GM13976 (cell line): ENCODE measurements at regions not wholly inside any gene's neighbourhood (a gene's known extent, or its start where the extent isn't known, plus 50 kb on each side); places are given as distances from the start of the nearest gene placed in this dataset.

Source experiments
- DNase-seq: peaks from one replicate; pipeline ENCODE4 v3.0.0; 2012; ENCODE audit warnings: low spot score
- CTCF ChIP-seq: IDR thresholded peaks from 2 replicates; pipeline ENCODE4 v1.5.1; 2012; ENCODE audit warnings: borderline replicate concordance, mild to moderate bottlenecking; ENCODE audit not compliant: insufficient read depth; ENCODE audit errors: extremely low read depth, missing control alignments, control extremely low read depth
- in situ Hi-C: fragments of 300-500 bp; cut with MboI; formaldehyde crosslinking; loops from one replicate; pipeline ENCODE4 v1.12.0; 2022; ENCODE audit warnings: low sequenced_read_pairs, mixed read lengths, inconsistent platforms; ENCODE audit not compliant: unreplicated experiment

- in situ Hi-C loops = no loop called here
- DNase-seq = no peak
- no peak for TF ChIP-seq CTCF
These were observed 85.9 kb downstream of the ZNF281 start for GRCh38 chr1:200323856-200324400.

- DNase-seq = no peak
- in situ Hi-C loops = no loop called here
These were observed 90.7 kb downstream of the ZNF281 start for GRCh38 chr1:200319148-200319547.

GRCh38 chr1:200317236-200317635 is 92.6 kb downstream of the ZNF281 start:
- no peak for DNase-seq
- no peak for TF ChIP-seq CTCF
- in situ Hi-C loops = no loop called here

More at GRCh38 chr1:200319148-200319547, 90.7 kb downstream of the ZNF281 start:
- no peak for TF ChIP-seq CTCF

GRCh38 chr1:200316148-200316803 is 93.6 kb downstream of the ZNF281 start:
- in situ Hi-C loops = no loop called here
- DNase-seq = no peak
- TF ChIP-seq CTCF = no peak

GRCh38 chr1:200314085-200314750 is 95.6 kb downstream of the ZNF281 start:
- in situ Hi-C loops = no loop called here
- no peak for DNase-seq
- no peak for TF ChIP-seq CTCF

GRCh38 chr1:200311256-200311655 is 98.6 kb downstream of the ZNF281 start:
- in situ Hi-C loops = no loop called here
- DNase-seq = no peak
- TF ChIP-seq CTCF = no peak

- TF ChIP-seq CTCF = no peak
- no peak for DNase-seq
- in situ Hi-C loops = no loop called here
These were observed 99.0 kb downstream of the ZNF281 start for GRCh38 chr1:200310824-200311223.
